Liver (tissue), 3 donors: ENCODE measurements at regions not wholly inside any gene's neighbourhood (a gene's known extent, or its start where the extent isn't known, plus 50 kb on each side); places are given as distances from the start of the nearest gene placed in this dataset.

Experiments
- EGR1 ChIP-seq, 2 donors: IDR thresholded peaks; 2 replicates each; pipeline ENCODE4 v1.6.1; 2016 to 2018; ENCODE audit warnings: antibody characterized with exemption in 2 of 2, low read depth in 2 of 2
- FOXA1 ChIP-seq: IDR thresholded peaks from 2 replicates; pipeline ENCODE4 v1.6.1; 2016; ENCODE audit warnings: antibody characterized with exemption
- GABPA ChIP-seq, 2 donors: IDR thresholded peaks in 1 of 2; conservative IDR thresholded peaks in 1 of 2; 2 replicates each; pipeline ENCODE4 v1.6.1; 2016; ENCODE audit warnings: antibody characterized with exemption in 2 of 2, mild to moderate bottlenecking in 1 of 2, moderate library complexity in 1 of 2
- JUND ChIP-seq, 2 donors: IDR thresholded peaks; 2 replicates each; pipeline ENCODE4 v1.6.1; 2016; ENCODE audit warnings: antibody characterized with exemption in 2 of 2
- RAD21 ChIP-seq, 2 donors: IDR thresholded peaks; 2 replicates each; pipeline ENCODE4 v1.6.1; 2016; ENCODE audit warnings: antibody characterized with exemption in 2 of 2, mild to moderate bottlenecking in 2 of 2
- RXRA ChIP-seq, 2 donors: IDR thresholded peaks; 2 replicates each; pipeline ENCODE4 v1.6.1; 2017 to 2018; ENCODE audit warnings: antibody characterized with exemption in 2 of 2, mild to moderate bottlenecking in 1 of 2
- SP1 ChIP-seq: IDR thresholded peaks from 2 replicates; pipeline ENCODE4 v1.6.1; 2018; ENCODE audit warnings: antibody characterized with exemption, mild to moderate bottlenecking
- TAF1 ChIP-seq: conservative IDR thresholded peaks from 2 replicates; pipeline ENCODE4 v1.6.1; 2016; ENCODE audit warnings: antibody characterized with exemption, mild to moderate bottlenecking
- YY1 ChIP-seq: IDR thresholded peaks from 2 replicates; pipeline ENCODE4 v1.6.1; 2016; ENCODE audit warnings: antibody characterized with exemption, mild to moderate bottlenecking
- TF ChIP-seq, protein P1 (sequence below): fragments of 150-350 bp; IDR thresholded peaks from 2 replicates; pipeline ENCODE4 v1.5.1; 2017; ENCODE audit warnings: improper control_type of control experiment, low read depth, low read length; ENCODE audit not compliant: missing input control
- TF ChIP-seq, protein P2 (sequence below): IDR thresholded peaks from 2 replicates; pipeline ENCODE4 v1.6.1; 2016; ENCODE audit warnings: antibody characterized with exemption
- TF ChIP-seq, protein P3 (sequence below): IDR thresholded peaks from 2 replicates; pipeline ENCODE4 v1.6.1; 2016; ENCODE audit warnings: antibody characterized with exemption, mild to moderate bottlenecking
- TF ChIP-seq, protein P4 (sequence below): IDR thresholded peaks from 2 replicates; pipeline ENCODE4 v1.6.1; 2016; ENCODE audit warnings: antibody characterized with exemption
- TF ChIP-seq, protein P5 (sequence below): IDR thresholded peaks from 2 replicates; pipeline ENCODE4 v1.6.1; 2016; ENCODE audit warnings: antibody characterized with exemption
- donor health status: healthy.
- donor health status: healthy.

DNA sequence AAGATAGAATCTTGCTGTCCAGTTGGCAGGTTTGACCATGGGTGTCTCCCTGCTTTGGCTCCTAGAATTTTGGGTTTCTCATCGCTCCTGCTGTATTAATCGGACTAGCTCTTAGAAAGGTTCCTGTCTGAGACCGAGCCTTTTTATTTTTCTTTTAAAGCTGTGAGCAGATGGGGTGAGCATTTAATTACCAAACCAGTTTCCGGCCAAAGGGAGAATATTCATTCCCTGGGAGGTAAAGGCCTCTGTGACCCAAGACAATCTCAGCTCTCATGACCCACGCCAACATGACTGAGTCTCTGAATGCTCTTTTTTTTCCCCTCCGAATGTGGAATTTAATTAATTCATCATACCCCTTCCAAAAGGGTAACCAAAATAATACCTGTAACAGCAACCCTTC is 464.7 kb upstream of the TMEM132C start:
- TF ChIP-seq, protein P1, sequence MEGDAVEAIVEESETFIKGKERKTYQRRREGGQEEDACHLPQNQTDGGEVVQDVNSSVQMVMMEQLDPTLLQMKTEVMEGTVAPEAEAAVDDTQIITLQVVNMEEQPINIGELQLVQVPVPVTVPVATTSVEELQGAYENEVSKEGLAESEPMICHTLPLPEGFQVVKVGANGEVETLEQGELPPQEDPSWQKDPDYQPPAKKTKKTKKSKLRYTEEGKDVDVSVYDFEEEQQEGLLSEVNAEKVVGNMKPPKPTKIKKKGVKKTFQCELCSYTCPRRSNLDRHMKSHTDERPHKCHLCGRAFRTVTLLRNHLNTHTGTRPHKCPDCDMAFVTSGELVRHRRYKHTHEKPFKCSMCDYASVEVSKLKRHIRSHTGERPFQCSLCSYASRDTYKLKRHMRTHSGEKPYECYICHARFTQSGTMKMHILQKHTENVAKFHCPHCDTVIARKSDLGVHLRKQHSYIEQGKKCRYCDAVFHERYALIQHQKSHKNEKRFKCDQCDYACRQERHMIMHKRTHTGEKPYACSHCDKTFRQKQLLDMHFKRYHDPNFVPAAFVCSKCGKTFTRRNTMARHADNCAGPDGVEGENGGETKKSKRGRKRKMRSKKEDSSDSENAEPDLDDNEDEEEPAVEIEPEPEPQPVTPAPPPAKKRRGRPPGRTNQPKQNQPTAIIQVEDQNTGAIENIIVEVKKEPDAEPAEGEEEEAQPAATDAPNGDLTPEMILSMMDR = no peak
- TF ChIP-seq JUND (IDR thresholded peaks at IDR 0.05) (no peak), FOXA1 (no peak), TAF1 (no peak), RAD21 (IDR thresholded peaks at IDR 0.05) (no peak), EGR1 (IDR thresholded peaks at IDR 0.05; ENCODE audit: low read depth in 2 of 2) (no peak), YY1 (no peak), SP1 (no peak), GABPA (IDR thresholded peaks at IDR 0.05 in 1 of 2, conservative IDR thresholded peaks at IDR 0.05 in 1 of 2) (no peak), RXRA (IDR thresholded peaks at IDR 0.05) (no peak)
- TF ChIP-seq, protein P2, sequence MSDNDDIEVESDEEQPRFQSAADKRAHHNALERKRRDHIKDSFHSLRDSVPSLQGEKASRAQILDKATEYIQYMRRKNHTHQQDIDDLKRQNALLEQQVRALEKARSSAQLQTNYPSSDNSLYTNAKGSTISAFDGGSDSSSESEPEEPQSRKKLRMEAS = no peak
- TF ChIP-seq, protein P3, sequence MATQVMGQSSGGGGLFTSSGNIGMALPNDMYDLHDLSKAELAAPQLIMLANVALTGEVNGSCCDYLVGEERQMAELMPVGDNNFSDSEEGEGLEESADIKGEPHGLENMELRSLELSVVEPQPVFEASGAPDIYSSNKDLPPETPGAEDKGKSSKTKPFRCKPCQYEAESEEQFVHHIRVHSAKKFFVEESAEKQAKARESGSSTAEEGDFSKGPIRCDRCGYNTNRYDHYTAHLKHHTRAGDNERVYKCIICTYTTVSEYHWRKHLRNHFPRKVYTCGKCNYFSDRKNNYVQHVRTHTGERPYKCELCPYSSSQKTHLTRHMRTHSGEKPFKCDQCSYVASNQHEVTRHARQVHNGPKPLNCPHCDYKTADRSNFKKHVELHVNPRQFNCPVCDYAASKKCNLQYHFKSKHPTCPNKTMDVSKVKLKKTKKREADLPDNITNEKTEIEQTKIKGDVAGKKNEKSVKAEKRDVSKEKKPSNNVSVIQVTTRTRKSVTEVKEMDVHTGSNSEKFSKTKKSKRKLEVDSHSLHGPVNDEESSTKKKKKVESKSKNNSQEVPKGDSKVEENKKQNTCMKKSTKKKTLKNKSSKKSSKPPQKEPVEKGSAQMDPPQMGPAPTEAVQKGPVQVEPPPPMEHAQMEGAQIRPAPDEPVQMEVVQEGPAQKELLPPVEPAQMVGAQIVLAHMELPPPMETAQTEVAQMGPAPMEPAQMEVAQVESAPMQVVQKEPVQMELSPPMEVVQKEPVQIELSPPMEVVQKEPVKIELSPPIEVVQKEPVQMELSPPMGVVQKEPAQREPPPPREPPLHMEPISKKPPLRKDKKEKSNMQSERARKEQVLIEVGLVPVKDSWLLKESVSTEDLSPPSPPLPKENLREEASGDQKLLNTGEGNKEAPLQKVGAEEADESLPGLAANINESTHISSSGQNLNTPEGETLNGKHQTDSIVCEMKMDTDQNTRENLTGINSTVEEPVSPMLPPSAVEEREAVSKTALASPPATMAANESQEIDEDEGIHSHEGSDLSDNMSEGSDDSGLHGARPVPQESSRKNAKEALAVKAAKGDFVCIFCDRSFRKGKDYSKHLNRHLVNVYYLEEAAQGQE = no peak
- TF ChIP-seq, protein P4, sequence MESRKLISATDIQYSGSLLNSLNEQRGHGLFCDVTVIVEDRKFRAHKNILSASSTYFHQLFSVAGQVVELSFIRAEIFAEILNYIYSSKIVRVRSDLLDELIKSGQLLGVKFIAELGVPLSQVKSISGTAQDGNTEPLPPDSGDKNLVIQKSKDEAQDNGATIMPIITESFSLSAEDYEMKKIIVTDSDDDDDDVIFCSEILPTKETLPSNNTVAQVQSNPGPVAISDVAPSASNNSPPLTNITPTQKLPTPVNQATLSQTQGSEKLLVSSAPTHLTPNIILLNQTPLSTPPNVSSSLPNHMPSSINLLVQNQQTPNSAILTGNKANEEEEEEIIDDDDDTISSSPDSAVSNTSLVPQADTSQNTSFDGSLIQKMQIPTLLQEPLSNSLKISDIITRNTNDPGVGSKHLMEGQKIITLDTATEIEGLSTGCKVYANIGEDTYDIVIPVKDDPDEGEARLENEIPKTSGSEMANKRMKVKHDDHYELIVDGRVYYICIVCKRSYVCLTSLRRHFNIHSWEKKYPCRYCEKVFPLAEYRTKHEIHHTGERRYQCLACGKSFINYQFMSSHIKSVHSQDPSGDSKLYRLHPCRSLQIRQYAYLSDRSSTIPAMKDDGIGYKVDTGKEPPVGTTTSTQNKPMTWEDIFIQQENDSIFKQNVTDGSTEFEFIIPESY = no peak
- TF ChIP-seq, protein P5, sequence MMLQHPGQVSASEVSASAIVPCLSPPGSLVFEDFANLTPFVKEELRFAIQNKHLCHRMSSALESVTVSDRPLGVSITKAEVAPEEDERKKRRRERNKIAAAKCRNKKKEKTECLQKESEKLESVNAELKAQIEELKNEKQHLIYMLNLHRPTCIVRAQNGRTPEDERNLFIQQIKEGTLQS = no peak
